Fibroblast of upper back skin (primary cell): ENCODE measurements at regions not wholly inside any gene's neighbourhood (a gene's known extent, or its start where the extent isn't known, plus 50 kb on each side); places are given as distances from the start of the nearest gene placed in this dataset.
"Not testable (repeated sequence)": the region's sequence is repeated elsewhere in the genome, so short reads cannot be mapped to it uniquely, and the experiment has no call there.

Experiments used
- DNase-seq: peaks from one replicate; pipeline ENCODE4 v3.0.0-alpha.2; 2013

- no peak for DNase-seq
Measured at GRCh38 chr10:3399756-3400155, 227.2 kb upstream of the PITRM1 start.

DNA sequence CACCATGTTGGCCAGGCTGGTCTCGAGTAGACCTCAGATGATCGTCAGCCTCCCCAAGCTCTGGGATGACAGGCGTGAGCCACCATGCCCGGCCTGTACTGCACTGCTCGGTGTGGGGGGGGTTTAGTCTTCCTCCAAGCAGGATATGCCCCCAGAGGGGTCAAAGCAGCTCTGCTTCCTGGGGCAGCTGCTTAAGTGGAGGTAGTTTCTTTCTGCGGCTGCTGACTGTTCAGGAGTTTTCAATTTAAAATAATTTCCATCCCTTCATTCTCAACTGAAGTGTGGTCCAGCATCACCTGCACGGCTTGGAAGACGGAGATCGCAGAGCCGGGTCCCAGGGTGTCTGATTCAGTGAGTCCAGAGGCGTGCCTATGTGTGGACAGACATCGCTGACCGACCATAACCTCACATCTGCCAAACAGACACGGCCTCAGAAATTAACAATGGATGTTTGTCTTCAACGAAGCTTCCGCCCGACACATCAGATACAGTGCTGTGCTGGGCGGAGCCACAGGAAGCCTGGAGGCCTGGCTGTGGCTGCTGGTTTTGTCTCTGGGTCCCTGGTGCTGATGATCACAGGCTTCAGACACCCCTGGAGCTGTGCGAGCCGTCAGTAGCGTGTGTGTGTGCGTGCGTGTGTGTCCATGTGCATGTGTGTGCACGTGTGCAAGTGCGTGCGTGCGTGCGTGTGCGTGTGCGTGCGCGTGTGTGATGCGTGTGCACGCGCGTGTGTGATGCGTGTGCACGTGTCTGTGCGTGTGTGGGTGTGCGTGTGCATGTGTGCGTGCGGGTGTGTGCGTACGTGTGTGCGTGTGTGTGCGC is 226.5 kb upstream of the PITRM1 start:
- DNase-seq = peak; percentile 45

DNA sequence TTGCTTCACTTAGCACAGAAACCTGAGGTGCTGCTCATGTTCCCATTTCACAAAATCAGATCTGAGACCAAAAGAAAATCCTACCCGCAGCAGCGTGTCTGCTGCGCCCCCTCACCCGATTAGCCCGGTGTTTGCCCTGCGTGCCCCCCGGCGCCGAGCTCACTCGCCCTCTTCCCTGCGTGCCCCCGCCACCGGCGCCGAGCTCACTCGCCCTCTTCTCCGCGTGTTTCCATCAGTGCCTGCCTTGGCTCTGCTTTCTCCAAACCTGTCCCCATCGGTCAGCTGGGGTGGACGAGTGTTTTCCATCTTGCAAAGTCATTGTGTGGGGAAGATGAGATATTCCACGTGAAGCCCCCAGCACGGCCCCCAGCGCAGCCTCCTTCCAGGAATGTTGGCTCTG is 225.3 kb upstream of the PITRM1 start:
- DNase-seq = no peak

DNA sequence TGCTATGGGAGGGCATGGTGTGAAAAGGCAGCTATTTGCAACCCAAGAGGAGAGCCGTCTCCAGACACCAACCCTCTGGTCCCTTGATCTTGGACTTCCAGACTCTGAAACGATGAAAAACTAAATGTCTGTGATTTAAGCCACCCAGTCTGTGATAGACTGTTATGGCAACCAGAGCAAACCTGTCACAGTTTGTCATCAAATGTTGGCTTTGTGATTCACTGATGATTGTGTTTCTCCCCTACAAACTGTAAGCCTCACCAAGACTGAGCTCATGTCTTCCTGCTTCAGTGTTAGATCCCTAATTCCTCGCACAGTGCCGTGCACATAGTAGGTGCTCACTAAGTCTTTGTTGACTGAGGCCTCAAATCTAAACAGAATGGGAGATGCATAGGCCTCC is 224.6 kb upstream of the PITRM1 start:
- no peak for DNase-seq

- DNase-seq = no peak
Measured at GRCh38 chr10:3396116-3396515, 223.5 kb upstream of the PITRM1 start.

DNA sequence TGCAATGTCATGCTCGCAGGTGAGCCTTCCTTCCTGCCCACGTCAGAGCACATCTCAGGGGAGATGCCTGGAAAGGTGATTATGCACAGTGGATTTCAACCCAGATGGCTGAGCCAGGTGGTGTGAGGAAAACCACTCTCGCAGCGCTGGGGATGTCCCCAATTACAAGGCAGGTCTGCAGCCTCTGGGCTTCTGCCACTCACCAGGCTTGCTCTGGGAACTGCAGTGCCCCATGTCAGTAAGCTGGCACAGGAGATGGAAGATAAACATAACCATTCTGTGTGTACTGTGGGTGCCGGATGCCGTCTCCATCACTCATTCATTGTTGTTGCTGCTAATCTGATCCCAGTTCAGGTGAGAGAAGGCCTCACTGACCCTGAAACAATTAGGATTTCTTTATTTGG is 222.9 kb upstream of the PITRM1 start:
- DNase-seq = no peak

DNA sequence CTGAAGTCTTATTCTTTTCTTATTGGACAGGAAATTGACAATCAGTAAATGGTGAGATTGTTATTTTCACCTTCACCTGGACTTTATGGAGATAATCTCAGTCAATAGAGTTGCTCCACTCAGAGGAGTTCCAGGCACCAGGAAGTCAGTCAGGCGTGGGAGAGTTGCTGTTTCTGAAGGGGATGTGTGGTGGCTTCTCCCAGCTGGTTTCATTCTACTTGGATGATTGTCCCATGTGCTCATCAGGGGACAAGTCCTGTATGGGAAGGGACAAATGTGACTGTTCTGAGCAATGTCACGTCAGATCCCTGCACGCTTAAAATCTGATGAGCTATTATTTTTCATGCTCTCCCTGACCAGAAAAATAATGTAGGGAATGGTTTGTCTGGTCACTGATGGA is 222.5 kb upstream of the PITRM1 start:
- DNase-seq = no peak

DNA sequence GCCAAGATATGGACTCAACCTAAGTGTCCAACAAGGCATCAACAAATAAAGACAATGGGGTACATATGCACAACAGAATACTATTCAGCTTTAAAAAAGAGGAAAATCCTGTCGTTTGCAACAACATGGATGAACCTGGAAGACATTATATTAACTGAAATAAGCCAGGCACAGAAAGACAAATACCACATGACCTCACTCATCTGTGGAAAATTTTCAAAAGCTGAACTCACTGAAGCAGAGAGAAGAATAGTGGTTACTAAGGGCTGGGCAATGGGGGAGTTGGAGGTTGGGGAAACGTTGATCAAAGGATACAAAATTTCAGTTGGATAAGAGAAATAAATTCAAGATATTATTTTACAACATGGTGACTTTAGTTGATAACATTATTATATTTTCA is 221.4 kb upstream of the PITRM1 start:
- peak; percentile 18 for DNase-seq

- no peak for DNase-seq
Measured at GRCh38 chr10:3391657-3392056, 219.1 kb upstream of the PITRM1 start.

DNA sequence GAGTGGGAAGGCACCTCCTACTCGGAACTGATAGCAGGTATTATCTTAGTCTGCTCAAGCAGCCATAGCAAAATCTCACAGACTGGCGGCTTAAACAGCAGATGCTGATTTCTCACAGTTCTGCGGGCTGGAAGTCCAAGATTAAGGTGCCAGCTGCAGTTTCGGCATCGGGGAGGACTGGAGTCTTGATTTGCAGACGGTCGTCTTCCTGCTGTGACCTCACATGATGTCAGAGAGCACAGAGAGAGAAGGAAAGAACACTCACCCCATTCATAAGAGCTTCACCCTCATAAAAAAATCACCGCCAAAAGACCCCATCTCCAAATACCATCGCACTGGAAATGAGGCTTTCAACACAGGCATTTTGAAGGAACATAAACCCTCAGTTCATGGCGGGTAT is 216.5 kb upstream of the PITRM1 start:
- no peak for DNase-seq

- DNase-seq = no peak
Measured at GRCh38 chr10:3385487-3385886, 212.9 kb upstream of the PITRM1 start.

DNA sequence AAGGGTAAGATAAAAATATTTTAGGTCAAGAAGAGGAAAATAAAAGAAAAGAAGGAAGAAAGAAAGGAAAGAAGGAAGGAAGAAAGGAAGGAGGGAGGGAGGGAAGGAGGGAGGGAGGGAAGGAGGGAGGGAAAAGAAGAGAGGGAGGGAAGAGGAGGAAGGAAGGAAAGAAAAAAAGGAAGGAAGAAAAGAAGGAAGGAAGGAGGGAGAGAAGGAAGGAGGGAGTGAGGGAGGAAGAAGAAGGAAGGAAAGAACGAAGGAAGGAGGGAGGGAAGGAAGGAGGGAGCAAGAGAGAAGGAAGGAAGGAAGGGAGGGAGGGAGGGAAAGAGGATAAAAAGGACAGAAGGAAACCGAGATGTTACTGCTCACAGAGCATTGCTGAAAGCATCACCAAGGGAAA is 209.5 kb upstream of the PITRM1 start:
- no peak for DNase-seq

GRCh38 chr10:3380406-3381050 is 207.9 kb upstream of the PITRM1 start:
- no peak for DNase-seq

- DNase-seq = no peak
Measured at GRCh38 chr10:3376631-3377030, 204.0 kb upstream of the PITRM1 start.

DNA sequence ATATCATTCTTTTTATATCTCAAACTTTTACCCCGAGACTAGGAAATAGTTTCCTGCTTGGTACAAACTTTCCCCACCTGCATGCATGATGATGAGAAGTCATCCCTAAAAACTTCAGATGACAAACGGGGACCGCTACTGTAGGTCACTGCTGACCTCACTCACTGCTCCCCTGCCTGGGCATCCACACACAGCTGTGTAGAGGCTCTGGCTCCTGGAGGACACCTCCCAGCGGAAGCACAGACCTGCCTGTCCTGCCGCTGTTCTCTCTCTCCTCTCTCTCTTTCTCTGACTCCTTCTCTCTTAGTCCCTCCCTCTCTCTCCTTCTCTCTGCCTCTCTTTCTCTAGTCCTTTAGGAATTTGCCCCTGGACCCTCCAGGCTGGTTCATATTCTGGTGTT is 202.9 kb upstream of the PITRM1 start:
- no peak for DNase-seq

DNA sequence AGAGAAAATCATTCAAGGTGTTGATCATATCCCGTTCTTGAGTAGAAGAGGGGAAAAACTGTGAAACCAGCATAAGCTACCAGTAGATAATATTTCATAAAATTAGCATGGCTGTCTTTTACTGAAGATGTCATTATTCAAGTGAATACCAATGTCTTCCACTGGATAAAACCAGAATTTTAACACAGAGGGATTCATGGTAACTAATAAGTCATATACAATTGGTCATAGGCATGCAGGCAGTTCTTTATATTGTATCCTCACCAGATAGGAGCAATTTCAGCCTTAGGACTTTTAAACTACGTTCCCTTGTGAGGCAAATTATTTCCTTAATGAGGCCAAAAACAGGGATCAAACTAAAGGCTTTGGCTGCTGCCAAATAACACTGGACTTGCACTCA is 202.3 kb upstream of the PITRM1 start:
- no peak for DNase-seq

- DNase-seq = not testable (repeated sequence)
Measured at GRCh38 chr10:3373374-3374027, 200.9 kb upstream of the PITRM1 start.

DNA sequence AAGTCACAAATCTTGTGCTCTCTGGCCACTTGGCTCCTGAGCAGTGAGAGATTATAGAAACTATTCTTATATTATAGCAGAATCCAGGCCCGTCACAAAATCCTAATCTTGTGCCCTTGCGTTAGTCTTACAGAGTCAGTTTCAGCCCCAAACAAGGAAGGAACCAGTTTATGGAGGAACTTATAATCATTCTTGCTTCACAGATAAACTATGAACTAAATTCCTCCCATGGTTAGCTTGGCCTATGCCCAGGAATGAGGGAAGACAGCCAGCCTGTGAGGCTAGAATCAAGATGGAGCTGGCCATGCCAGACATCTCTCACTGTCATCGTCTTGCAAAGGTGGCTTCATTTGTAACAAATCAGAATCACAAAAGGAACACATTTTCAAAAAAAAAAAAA is 199.7 kb upstream of the PITRM1 start:
- peak; percentile 68 for DNase-seq

DNA sequence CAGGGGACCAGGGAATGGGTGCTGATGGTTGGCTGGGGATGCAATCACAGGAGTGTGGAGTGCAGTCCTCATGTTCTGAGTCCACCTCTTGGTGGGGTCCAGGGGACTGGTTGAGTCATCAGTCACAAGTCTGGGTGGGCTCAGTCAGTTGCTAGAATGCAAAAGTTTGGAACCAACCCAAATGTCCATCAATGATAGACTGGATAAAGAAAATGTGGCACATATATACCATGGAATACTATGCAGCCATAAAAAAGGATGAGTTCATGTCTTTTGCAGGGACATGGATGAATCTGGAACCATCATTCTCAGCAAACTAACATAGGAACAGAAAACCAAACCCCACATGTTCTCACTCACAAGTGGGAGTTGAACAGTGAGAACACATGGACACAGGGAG is 199.0 kb upstream of the PITRM1 start:
- DNase-seq = not testable (repeated sequence)

DNA sequence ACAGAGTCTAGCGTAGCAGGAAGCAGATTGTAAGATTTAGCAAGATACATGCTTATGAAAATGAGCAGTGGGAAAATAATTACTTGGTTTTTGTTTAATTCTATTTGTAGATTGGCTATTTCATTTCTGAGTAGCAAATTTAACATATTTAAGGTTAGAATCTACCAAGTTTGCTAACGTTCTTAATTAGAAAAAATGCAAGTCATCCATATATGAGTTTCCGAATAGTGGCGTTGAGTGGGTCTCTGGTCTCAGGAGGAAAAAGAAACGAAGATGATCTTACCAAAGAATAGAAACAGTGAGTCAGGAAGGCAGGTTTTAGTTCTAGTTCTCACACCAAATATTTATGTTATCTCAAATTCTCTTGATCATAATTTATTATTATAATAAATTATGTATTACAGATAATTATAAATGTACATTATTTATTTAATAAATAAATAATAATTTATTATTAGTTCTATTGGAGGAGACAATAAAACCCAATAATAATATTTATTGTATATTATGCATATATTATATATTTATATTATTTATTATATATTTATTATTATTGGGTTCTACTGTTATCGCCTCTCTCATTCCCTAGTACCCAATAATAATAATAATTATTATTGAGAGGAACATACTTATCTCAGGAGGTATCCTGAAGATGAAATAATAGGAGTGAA is 194.3 kb upstream of the PITRM1 start:
- no peak for DNase-seq

- DNase-seq = no peak
Measured at GRCh38 chr10:3366043-3366442, 193.5 kb upstream of the PITRM1 start.

DNA sequence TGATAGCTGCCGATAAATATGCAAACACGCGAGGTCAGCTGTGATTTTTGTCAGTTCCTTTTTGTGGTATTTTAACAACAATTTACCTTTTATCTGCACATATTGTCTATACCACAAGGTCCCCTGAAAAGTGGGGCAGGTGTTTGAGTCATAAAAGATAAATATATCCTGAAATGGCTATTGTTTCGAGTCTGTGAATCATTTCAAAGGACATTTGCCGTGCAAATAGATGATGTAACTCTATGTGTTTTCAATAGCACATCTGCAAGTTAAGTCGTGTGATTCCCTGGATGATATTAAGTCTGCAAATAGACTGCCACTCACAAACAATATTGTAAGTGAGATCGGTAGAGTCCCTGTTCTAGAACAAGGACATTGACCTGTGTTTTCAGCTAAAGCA is 193.0 kb upstream of the PITRM1 start:
- no peak for DNase-seq

- no peak for DNase-seq
Measured at GRCh38 chr10:3364768-3365480, 192.3 kb upstream of the PITRM1 start.
